ENCODE measurements at regions not wholly inside any gene's neighbourhood (a gene's known extent, or its start where the extent isn't known, plus 50 kb on each side); places are given as distances from the start of the nearest gene placed in this dataset.

- Histone ChIP-seq H3K27me3 (ENCODE audit: control insufficient read depth, insufficient read depth, low read length) (no peaks in the 10 kb centered on the region), H3K4me3 (ENCODE audit: low read depth, low read length) (no peak overlapping the region), H3K27ac (ENCODE audit: low read depth, low read length) (no peak overlapping the region), H3K9me3 (ENCODE audit: control insufficient read depth, insufficient read depth, low read length) (no peaks in the 10 kb centered on the region; the same call in 1 of the 2 replicates)
- CTCF ChIA-PET, result no interaction called here
- no peak for TF ChIP-seq CTCF (IDR thresholded peaks at IDR 0.05; ENCODE audit: low read depth, low read length)
- POLR2A ChIA-PET, result no interaction called here
- DNase-seq (ENCODE audit: low read depth, low spot score), result no peak
Measured at GRCh38 chr1:164021813-164022212, 537.2 kb upstream of the PBX1 start.

GRCh38 chr1:164033782-164034181 is 525.2 kb upstream of the PBX1 start:
- ChIA-PET POLR2A (no interaction called here), CTCF (no interaction called here)
- H3K9me3 ChIP-seq (ENCODE audit: control insufficient read depth, insufficient read depth, low read length), result no peaks in the 10 kb centered on the region
- TF ChIP-seq CTCF (IDR thresholded peaks at IDR 0.05; ENCODE audit: low read depth, low read length), result no peak
- H3K27me3 ChIP-seq (ENCODE audit: control insufficient read depth, insufficient read depth, low read length), result no peaks in the 10 kb centered on the region
- H3K4me3 ChIP-seq (ENCODE audit: low read depth, low read length), result no peak overlapping the region
- H3K27ac ChIP-seq (ENCODE audit: low read depth, low read length), result no peak overlapping the region
- DNase-seq (ENCODE audit: low read depth, low spot score), result no peak

DNA sequence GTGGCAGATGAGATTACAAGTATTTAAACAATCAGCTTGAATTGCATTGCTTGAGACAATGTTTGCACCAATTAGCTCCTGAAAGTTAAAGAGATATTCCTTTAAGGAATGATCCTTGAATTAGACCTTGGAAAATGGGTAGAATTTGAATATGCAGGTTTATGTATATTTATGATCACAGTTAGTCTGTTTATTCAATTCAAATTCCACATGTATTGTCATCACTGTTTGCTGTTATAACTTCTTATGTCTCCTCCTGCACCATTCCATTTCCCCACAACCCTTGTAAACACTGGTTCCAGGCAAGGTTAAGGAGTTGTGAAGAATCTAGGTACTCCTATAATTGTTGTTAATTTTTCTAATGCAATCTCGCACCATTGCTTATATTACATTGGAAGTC is 518.2 kb upstream of the PBX1 start:
- DNase-seq (ENCODE audit: low read depth, low spot score), result no peak
- Histone ChIP-seq H3K9me3 (ENCODE audit: control insufficient read depth, insufficient read depth, low read length) (no peaks in the 10 kb centered on the region), H3K27ac (ENCODE audit: low read depth, low read length) (no peak overlapping the region), H3K27me3 (ENCODE audit: control insufficient read depth, insufficient read depth, low read length) (no peaks in the 10 kb centered on the region), H3K4me3 (ENCODE audit: low read depth, low read length) (no peak overlapping the region)
- TF ChIP-seq CTCF (IDR thresholded peaks at IDR 0.05; ENCODE audit: low read depth, low read length), result no peak
- CTCF ChIA-PET, result no interaction called here
- POLR2A ChIA-PET, result no interaction called here

DNA sequence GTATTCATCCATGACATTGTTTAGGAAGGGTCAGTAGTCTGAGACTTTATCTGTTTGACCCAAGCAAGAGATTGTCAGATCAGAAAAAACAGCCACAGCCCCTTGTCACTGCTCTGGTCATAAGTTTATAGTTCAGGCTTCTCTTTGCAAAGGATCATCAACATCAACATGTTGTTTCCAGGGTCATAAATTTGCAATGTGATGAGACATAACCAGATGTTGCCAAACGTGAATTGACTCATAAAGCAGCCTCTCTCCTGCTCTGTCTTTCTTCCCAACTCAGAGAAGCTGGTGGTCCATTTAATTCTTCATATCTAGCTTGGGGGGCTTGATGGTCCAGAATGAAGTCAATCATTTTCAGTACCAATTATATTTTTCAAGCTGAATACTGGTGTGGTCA is 507.2 kb upstream of the PBX1 start:
- TF ChIP-seq CTCF (IDR thresholded peaks at IDR 0.05; ENCODE audit: low read depth, low read length), result no peak
- ChIA-PET POLR2A (no interaction called here), CTCF (no interaction called here)
- H3K27ac ChIP-seq (ENCODE audit: low read depth, low read length), result no peak overlapping the region
- no peak for DNase-seq (ENCODE audit: low read depth, low spot score)
- H3K9me3 ChIP-seq (ENCODE audit: control insufficient read depth, insufficient read depth, low read length), result no peaks in the 10 kb centered on the region
- no peak overlapping the region for H3K4me3 ChIP-seq (ENCODE audit: low read depth, low read length)
- H3K27me3 ChIP-seq (ENCODE audit: control insufficient read depth, insufficient read depth, low read length), result no peaks in the 10 kb centered on the region

DNA sequence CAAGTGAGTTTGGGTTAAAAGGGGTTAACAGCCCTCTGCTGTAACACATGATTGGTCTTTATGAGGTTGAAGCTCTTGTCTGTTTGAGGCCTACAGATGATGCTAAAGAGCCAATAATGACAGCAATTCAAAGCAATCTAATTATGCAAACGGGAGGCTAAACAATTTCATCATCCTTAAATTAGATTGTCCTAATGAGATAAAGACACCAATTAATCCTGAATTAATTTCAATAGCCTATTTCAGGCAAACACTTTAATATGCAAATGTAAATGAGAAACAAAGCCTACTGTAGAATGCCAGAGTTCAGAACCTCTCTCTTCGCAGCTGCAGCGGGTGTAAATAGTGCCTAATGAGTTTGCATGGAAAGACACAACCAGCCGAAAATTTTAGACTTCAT is 504.7 kb upstream of the PBX1 start:
- Histone ChIP-seq H3K4me3 (ENCODE audit: low read depth, low read length) (no peak overlapping the region), H3K9me3 (ENCODE audit: control insufficient read depth, insufficient read depth, low read length) (no peaks in the 10 kb centered on the region), H3K27me3 (ENCODE audit: control insufficient read depth, insufficient read depth, low read length) (no peaks in the 10 kb centered on the region), H3K27ac (ENCODE audit: low read depth, low read length) (no peak overlapping the region)
- POLR2A ChIA-PET, result no interaction called here
- no peak for TF ChIP-seq CTCF (IDR thresholded peaks at IDR 0.05; ENCODE audit: low read depth, low read length)
- CTCF ChIA-PET, result no interaction called here
- no peak for DNase-seq (ENCODE audit: low read depth, low spot score)
